Choroid plexus epithelial cell (primary cell): ENCODE measurements at regions not wholly inside any gene's neighbourhood (a gene's known extent, or its start where the extent isn't known, plus 50 kb on each side); places are given as distances from the start of the nearest gene placed in this dataset.

Source experiments
- DNase-seq: peaks from one replicate; pipeline ENCODE4 v3.0.0-alpha.2; 2010; ENCODE audit warnings: low read depth
- H3K4me3 ChIP-seq: 2 replicates; pipeline ENCODE4 v1.5.1; 2011; ENCODE audit warnings: low read depth, mild to moderate bottlenecking, control low read depth, low read length, moderate library complexity
- TF ChIP-seq, protein P1 (sequence below): conservative IDR thresholded peaks from 2 replicates; pipeline ENCODE4 v1.5.1; 2011; ENCODE audit warnings: low read depth, mild to moderate bottlenecking, control low read depth, inconsistent platforms, low read length, moderate library complexity

DNA sequence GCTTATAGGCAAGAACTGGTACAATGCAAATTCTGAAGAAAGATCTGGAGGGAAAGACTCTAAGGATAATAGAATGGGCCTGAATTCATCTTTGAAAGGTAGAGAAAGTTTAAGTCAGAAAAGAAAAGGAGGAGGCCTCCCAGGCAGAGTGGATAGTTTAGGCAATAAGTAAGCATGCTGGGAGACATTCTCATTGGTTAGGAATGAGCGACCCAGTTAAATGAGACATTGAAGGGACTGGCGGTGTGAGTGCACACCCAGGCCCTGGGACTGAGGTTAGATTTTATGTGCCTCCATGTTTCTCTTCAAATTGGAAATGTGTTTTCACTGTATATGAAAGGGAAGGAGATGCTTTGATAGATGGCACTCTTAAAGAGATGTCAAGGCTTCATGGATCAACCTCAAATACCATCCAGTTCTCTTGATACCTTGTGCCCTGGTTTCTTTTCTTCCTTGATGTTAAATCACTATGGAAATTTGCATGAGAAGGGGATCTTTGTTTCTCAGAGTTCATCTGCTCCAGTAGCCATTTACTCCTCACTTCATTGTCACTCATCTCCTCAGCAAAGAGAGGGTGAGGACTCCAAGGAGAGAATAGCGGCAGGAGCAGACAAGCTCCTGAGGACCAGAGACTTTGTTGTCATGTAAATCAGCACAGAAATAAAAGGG, 584.2 kb upstream of the INTU start:
- TF ChIP-seq, protein P1, sequence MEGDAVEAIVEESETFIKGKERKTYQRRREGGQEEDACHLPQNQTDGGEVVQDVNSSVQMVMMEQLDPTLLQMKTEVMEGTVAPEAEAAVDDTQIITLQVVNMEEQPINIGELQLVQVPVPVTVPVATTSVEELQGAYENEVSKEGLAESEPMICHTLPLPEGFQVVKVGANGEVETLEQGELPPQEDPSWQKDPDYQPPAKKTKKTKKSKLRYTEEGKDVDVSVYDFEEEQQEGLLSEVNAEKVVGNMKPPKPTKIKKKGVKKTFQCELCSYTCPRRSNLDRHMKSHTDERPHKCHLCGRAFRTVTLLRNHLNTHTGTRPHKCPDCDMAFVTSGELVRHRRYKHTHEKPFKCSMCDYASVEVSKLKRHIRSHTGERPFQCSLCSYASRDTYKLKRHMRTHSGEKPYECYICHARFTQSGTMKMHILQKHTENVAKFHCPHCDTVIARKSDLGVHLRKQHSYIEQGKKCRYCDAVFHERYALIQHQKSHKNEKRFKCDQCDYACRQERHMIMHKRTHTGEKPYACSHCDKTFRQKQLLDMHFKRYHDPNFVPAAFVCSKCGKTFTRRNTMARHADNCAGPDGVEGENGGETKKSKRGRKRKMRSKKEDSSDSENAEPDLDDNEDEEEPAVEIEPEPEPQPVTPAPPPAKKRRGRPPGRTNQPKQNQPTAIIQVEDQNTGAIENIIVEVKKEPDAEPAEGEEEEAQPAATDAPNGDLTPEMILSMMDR = no peak
- peak; percentile 40 for DNase-seq
- H3K4me3 ChIP-seq = no peak overlapping the region

DNA sequence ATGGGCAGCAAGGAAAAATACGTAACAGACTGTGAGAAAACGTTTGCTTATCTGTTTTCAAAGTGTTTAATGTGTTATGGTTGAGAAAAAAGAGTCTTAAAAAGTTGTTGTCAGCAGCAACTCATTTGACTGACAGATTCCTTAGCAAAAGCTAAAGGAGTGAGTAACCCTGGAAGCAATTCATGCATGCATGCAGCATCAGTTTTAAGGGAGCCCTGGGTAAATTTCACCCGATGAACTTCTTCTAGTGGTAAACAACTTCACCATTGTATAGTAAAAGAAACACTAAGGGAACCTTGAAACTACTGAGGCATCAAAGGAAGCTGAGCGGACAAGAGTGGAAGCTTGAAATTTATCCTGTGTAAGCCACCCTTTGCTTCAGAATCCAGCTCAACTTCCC, 583.2 kb upstream of the INTU start:
- DNase-seq = peak; percentile 44

DNA sequence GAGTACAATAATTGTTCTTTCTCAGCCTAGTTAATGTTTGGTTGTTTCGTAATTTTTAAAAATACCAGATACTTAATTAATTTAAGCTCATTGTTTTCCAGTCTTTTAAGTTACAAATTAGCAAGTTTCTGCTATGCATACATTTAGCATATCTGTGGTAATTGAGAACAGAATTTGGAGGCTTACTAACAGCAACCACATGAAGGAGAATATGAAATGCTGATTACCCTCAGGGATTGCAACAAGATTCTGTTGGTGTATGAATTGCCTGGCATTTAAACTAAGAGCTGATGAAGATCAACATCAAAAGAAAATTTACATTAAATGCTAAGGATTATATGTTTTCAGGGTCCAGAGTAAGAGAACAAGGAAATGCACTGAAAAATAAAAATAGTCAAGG, 580.0 kb upstream of the INTU start:
- no peak for DNase-seq
- TF ChIP-seq, protein P1 = no peak
- no peak overlapping the region for H3K4me3 ChIP-seq

More for the DNA sequence above, 583.2 kb upstream of the INTU start:
- H3K4me3 ChIP-seq = no peak overlapping the region
- TF ChIP-seq, protein P1 = no peak

DNA sequence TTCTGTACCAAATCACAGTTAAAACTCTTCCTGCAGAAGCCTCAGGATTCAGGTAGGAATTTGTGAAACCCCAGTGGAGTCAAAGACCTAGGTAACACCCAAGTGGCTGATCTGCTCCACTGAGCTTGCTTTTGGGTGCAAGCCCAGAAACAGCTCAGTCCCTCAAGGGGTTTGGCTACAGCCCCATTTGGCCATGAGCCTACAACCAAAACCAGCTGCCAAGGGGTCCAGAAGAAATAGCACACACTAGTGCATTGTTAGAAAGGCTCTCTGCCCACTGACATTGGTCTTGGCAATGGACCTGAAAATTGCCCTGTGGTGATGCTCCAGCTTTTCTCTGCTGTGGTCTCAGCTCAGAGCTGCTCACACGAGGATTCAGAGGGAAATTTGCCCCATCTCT, 577.4 kb upstream of the INTU start:
- H3K4me3 ChIP-seq = no peak overlapping the region
- TF ChIP-seq, protein P1 = no peak
- peak; percentile 44 for DNase-seq

DNA sequence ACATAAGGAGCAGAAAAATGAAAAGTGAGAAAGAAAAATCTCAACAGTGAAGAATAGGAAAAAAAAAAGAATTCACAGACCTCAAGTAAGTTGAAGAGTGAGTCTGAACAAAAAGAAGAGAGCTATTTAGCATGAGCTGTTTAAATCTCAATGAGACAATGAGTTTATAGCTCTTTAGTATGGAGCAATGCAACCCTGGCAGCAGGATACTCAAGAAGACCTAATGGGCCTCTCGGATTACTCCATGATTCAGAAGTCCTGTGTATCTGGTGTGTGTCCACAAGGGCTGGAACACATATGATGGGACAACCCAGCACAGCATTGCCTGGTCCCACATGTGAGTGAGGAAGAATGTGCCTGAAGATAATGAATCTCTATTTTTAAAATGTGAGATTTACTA, 563.1 kb upstream of the INTU start:
- TF ChIP-seq, protein P1 = no peak
- H3K4me3 ChIP-seq = no peak overlapping the region
- no peak for DNase-seq

DNA sequence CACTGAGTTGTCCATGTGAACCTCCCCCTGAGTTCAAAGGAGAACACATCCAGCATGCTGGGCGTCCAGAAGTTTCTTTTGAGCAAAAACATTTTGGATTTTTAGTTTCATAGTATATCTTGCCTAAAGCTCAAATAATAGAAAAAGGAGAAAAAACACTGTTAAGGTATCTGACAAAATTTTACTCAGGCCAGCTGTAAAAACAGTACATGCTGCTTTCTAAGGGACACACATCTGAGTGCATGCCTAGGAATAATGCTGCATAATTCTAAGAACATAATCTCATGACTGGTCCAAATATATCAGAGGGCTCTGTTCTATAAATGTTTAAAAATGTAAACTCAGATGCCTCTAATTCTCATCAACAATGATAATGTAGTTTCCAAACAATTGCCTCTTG, 561.3 kb upstream of the INTU start:
- TF ChIP-seq, protein P1 = no peak
- DNase-seq = no peak
- H3K4me3 ChIP-seq = no peak overlapping the region

DNA sequence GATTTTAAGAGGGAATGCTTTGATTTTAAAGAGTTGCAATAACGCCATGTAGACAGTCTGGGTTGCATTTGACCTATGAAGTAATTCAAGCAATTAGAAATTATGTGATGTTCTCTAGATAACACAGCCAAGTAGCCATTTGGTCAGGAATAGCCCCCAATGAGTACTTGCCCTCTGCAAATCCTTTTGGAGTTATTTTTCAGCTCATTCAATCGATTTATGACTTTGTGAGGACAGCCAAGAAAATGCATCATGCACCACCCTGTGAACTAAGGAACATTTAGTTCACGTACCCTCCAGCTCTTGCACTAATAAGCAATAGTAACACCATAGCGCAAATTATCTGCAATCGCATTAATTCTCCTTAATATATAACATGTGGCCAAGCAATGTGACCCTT, 552.6 kb upstream of the INTU start:
- DNase-seq = no peak
- TF ChIP-seq, protein P1 = no peak
- no peak overlapping the region for H3K4me3 ChIP-seq
